ENCODE measurements at regions not wholly inside any gene's neighbourhood (a gene's known extent, or its start where the extent isn't known, plus 50 kb on each side); places are given as distances from the start of the nearest gene placed in this dataset.
A peak's percentile ranks its signal among the peaks of the same experiment; 100 is the strongest.

GRCh38 chr4:136699905-136700304 is 832.4 kb downstream of the PCDH18 start:
- no peak for DNase-seq (ENCODE audit: low read depth)
- TF ChIP-seq, protein P1, sequence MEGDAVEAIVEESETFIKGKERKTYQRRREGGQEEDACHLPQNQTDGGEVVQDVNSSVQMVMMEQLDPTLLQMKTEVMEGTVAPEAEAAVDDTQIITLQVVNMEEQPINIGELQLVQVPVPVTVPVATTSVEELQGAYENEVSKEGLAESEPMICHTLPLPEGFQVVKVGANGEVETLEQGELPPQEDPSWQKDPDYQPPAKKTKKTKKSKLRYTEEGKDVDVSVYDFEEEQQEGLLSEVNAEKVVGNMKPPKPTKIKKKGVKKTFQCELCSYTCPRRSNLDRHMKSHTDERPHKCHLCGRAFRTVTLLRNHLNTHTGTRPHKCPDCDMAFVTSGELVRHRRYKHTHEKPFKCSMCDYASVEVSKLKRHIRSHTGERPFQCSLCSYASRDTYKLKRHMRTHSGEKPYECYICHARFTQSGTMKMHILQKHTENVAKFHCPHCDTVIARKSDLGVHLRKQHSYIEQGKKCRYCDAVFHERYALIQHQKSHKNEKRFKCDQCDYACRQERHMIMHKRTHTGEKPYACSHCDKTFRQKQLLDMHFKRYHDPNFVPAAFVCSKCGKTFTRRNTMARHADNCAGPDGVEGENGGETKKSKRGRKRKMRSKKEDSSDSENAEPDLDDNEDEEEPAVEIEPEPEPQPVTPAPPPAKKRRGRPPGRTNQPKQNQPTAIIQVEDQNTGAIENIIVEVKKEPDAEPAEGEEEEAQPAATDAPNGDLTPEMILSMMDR (IDR thresholded peaks at IDR 0.05; ENCODE audit: insufficient read depth, low read length) = no peak
- H3K4me3 ChIP-seq (ENCODE audit: low read depth, low read length) = no peak overlapping the region

DNA sequence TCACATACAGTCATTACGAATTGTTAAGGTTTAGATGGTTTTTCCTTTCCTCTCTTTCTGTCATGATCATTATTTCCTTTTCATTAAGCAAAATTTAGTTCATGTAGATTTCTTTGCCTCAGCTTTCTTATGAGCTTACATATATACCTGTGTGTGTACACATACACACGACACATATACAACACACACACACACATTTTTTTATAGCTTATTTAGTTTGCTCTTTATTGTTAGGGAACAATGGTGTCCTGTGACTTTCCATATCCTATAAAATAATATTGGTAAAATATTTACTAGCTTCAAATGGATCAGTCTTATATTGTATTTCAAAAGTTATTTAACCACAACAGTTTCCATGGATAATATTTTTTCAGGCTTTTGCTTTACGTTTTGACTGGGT is 840.7 kb downstream of the PCDH18 start:
- TF ChIP-seq, protein P1 (IDR thresholded peaks at IDR 0.05; ENCODE audit: insufficient read depth, low read length) = no peak
- H3K4me3 ChIP-seq (ENCODE audit: low read depth, low read length) = no peak overlapping the region
- DNase-seq (ENCODE audit: low read depth) = no peak

- TF ChIP-seq, protein P1 (IDR thresholded peaks at IDR 0.05; ENCODE audit: insufficient read depth, low read length) = no peak
- no peak overlapping the region for H3K4me3 ChIP-seq (ENCODE audit: low read depth, low read length)
- DNase-seq (ENCODE audit: low read depth) = no peak
Observed at GRCh38 chr4:136690360-136690759, 841.9 kb downstream of the PCDH18 start.

DNA sequence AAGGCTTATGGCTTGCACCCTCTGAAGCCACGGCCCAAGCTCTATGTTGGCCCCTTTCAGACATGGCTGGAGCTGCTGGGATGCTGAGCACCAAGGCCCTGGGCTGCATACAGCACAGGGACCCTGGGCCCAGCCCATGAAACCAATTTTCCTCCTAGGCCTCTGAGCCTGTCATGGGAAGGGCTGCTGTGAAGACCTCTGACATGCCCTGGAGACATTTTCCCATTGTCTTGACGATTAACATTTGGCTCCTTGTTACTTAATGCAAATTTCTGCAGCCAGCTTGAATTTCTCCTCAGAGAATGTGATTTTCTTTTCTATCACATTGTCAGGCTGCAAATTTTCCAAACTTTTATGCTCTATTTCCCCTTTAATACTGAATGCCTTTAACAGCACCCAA is 844.7 kb downstream of the PCDH18 start:
- TF ChIP-seq, protein P1 (IDR thresholded peaks at IDR 0.05; ENCODE audit: insufficient read depth, low read length) = no peak
- no peak for DNase-seq (ENCODE audit: low read depth)
- H3K4me3 ChIP-seq (ENCODE audit: low read depth, low read length) = no peak overlapping the region

- TF ChIP-seq, protein P1 (IDR thresholded peaks at IDR 0.05; ENCODE audit: insufficient read depth, low read length) = no peak
- H3K4me3 ChIP-seq (ENCODE audit: low read depth, low read length) = no peak overlapping the region
- DNase-seq (ENCODE audit: low read depth) = peak; percentile 1
Observed at GRCh38 chr4:136687118-136687517, 845.2 kb downstream of the PCDH18 start.

- no peak for DNase-seq (ENCODE audit: low read depth)
- no peak overlapping the region for H3K4me3 ChIP-seq (ENCODE audit: low read depth, low read length)
- TF ChIP-seq, protein P1 (IDR thresholded peaks at IDR 0.05; ENCODE audit: insufficient read depth, low read length) = no peak
Observed at GRCh38 chr4:136680761-136681160, 851.5 kb downstream of the PCDH18 start.

DNA sequence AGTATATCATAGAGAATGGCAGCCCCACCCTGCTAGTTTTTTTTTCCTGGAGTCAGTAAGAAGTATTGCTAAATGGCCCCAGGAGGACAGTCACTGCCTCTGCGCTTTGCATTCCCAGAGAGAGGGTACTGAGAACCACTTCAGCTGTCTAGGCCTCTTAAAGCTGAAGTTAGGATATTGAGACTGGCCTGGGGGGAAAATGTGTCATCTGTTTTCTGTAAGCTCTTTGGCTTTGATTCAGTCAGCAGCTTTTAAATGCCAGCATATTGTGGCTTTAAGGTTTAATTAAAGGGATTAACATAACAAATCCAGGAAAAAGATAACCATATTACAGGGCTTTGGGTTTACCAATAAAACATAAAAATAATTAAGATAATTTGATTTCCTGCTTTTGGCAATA is 852.0 kb downstream of the PCDH18 start:
- no peak for DNase-seq (ENCODE audit: low read depth)
- no peak overlapping the region for H3K4me3 ChIP-seq (ENCODE audit: low read depth, low read length)
- TF ChIP-seq, protein P1 (IDR thresholded peaks at IDR 0.05; ENCODE audit: insufficient read depth, low read length) = no peak

Data from fibroblast of the aortic adventitia (primary cell).